Gastrocnemius medialis (tissue), 4 donors: ENCODE measurements at regions not wholly inside any gene's neighbourhood (a gene's known extent, or its start where the extent isn't known, plus 50 kb on each side); places are given as distances from the start of the nearest gene placed in this dataset.

Experiments used
- POLR2A ChIP-seq, 2 donors: fragments of 450-650 bp; IDR thresholded peaks; one replicate each; pipeline ENCODE4 v1.6.1; 2017; ENCODE audit warnings: antibody characterized with exemption in 2 of 2, mild to moderate bottlenecking in 2 of 2, moderate library complexity in 2 of 2
- TF ChIP-seq, protein P1 (sequence below), 5 experiments: fragments of 450-650 bp in 3 of 5; fragments of 200-600 bp in 2 of 5; sonication (generic) in 2 of 5; IDR thresholded peaks in 4 of 5; conservative IDR thresholded peaks in 1 of 5; 1 replicate in 4 of 5; 2 replicates in 1 of 5; pipeline ENCODE4 v1.5.1; 2016 to 2019; ENCODE audit warnings: antibody characterized with exemption in 5 of 5, mild to moderate bottlenecking in 3 of 5, moderate library complexity in 3 of 5

DNA sequence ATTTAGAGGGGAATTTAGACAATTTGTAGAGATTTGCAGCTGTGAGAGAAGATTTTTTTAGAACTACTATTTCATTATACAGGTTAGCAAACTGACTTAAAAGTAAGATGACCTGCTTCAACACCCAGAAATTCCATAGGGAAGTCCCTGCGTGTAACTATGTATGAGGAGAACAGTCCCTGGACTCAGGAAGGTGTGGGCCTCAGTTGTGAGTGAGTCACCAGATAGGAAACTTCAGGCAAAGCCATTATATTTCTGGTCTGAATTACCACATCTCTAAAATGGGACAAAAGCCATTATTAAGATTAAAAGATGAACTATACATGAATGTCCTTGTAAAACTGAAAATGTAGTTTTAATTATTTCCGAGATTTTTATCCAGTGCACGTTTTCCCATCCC, 488.3 kb upstream of the GOLIM4 start:
- TF ChIP-seq, protein P1, sequence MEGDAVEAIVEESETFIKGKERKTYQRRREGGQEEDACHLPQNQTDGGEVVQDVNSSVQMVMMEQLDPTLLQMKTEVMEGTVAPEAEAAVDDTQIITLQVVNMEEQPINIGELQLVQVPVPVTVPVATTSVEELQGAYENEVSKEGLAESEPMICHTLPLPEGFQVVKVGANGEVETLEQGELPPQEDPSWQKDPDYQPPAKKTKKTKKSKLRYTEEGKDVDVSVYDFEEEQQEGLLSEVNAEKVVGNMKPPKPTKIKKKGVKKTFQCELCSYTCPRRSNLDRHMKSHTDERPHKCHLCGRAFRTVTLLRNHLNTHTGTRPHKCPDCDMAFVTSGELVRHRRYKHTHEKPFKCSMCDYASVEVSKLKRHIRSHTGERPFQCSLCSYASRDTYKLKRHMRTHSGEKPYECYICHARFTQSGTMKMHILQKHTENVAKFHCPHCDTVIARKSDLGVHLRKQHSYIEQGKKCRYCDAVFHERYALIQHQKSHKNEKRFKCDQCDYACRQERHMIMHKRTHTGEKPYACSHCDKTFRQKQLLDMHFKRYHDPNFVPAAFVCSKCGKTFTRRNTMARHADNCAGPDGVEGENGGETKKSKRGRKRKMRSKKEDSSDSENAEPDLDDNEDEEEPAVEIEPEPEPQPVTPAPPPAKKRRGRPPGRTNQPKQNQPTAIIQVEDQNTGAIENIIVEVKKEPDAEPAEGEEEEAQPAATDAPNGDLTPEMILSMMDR (IDR thresholded peaks at IDR 0.05 in 4 of 5, conservative IDR thresholded peaks at IDR 0.05 in 1 of 5) = no peak
- TF ChIP-seq POLR2A (IDR thresholded peaks at IDR 0.05) = no peak
